PC-9 (cell line): ENCODE measurements at regions not wholly inside any gene's neighbourhood (a gene's known extent, or its start where the extent isn't known, plus 50 kb on each side); places are given as distances from the start of the nearest gene placed in this dataset.

Source experiments
- BruUV-seq: library from RNA; stranded (reverse); fragments of 400-500 nt; replicated peaks from 2 replicates; lab custom pipeline; 2021; lab: Mats Ljungman, UMichigan
- CTCF ChIA-PET: fragments of 300-600 bp; sonication (Branson Sonifier 250); formaldehyde crosslinking; loops from one replicate; lab custom pipeline; 2022; ENCODE audit warnings: antibody characterized with exemption; lab: Charles Lee
- POLR2A ChIA-PET: fragments of 300-600 bp; sonication (Branson Sonifier 250); formaldehyde crosslinking; loops from one replicate; lab custom pipeline; 2022; ENCODE audit warnings: antibody characterized with exemption; ENCODE audit not compliant: unreplicated experiment; lab: Charles Lee
- DNase-seq, 2 experiments: peaks; one replicate each; pipeline versions ENCODE4 v3.0.0 to v3.0.0-alpha.2; 2015 to 2022; ENCODE audit warnings: mixed read lengths in 1 of 2
- H2AFZ ChIP-seq: fragments of 200-600 bp; sonication (generic); 2 replicates; pipeline ENCODE4 v1.8.1; 2017; ENCODE audit warnings: antibody characterized with exemption
- H3F3A ChIP-seq: fragments of 200-600 bp; sonication (generic); 2 replicates; pipeline ENCODE4 v1.8.1; 2017; ENCODE audit warnings: antibody characterized with exemption, mild to moderate bottlenecking, low read depth; ENCODE audit not compliant: insufficient read depth
- H3K27ac ChIP-seq: fragments of 200-600 bp; sonication (generic); 2 replicates; pipeline ENCODE4 v1.6.1; 2016; ENCODE audit warnings: mixed run types
- H3K27me3 ChIP-seq: fragments of 200-600 bp; sonication (generic); 2 replicates; pipeline ENCODE4 v1.6.1; 2016; ENCODE audit warnings: low read depth, mixed run types; ENCODE audit not compliant: insufficient read depth
- H3K36me3 ChIP-seq: fragments of 200-600 bp; sonication (generic); 2 replicates; pipeline ENCODE4 v1.6.1; 2016; ENCODE audit warnings: low read depth, mixed run types
- H3K4me1 ChIP-seq: fragments of 200-600 bp; sonication (generic); replicated peaks from 2 replicates; pipeline ENCODE4 v1.6.1; 2016; ENCODE audit warnings: mixed run types; ENCODE audit not compliant: insufficient read depth
- H3K4me2 ChIP-seq: fragments of 200-600 bp; sonication (generic); 2 replicates; pipeline ENCODE4 v1.6.1; 2017; ENCODE audit warnings: mixed run types
- H3K4me3 ChIP-seq: fragments of 200-600 bp; sonication (generic); 2 replicates; pipeline ENCODE4 v1.6.1; 2016; ENCODE audit warnings: mixed run types
- H3K79me2 ChIP-seq: fragments of 200-600 bp; sonication (generic); 2 replicates; pipeline ENCODE4 v1.6.1; 2017; ENCODE audit warnings: low read depth, mixed run types
- H3K9me2 ChIP-seq: fragments of 200-600 bp; sonication (generic); 2 replicates; pipeline ENCODE4 v1.8.1; 2017; ENCODE audit warnings: mild to moderate bottlenecking; ENCODE audit not compliant: insufficient read depth
- H3K9me3 ChIP-seq: fragments of 200-600 bp; sonication (generic); 2 replicates; pipeline ENCODE4 v1.8.1; 2016; ENCODE audit warnings: low read depth; ENCODE audit not compliant: insufficient read depth
- H4K20me1 ChIP-seq: fragments of 200-600 bp; sonication (generic); 2 replicates; pipeline ENCODE4 v1.8.1; 2017; ENCODE audit not compliant: insufficient read depth
- EZH2 ChIP-seq: fragments of 200-600 bp; sonication (generic); IDR thresholded peaks from 2 replicates; pipeline ENCODE4 v1.8.0; 2017; ENCODE audit warnings: antibody characterized with exemption, low read depth
- intact Hi-C: fragments of 100-400 bp; cut with micrococcal nuclease; formaldehyde crosslinking; loops from one replicate; pipeline ENCODE4 v1.10.0; 2022; ENCODE audit not compliant: unreplicated experiment
- TF ChIP-seq, protein P1 (sequence below): fragments of 200-600 bp; sonication (generic); conservative IDR thresholded peaks from 2 replicates; pipeline ENCODE4 v1.6.1; 2017; ENCODE audit warnings: mixed run types, antibody characterized with exemption, mild to moderate bottlenecking, moderate library complexity

DNA sequence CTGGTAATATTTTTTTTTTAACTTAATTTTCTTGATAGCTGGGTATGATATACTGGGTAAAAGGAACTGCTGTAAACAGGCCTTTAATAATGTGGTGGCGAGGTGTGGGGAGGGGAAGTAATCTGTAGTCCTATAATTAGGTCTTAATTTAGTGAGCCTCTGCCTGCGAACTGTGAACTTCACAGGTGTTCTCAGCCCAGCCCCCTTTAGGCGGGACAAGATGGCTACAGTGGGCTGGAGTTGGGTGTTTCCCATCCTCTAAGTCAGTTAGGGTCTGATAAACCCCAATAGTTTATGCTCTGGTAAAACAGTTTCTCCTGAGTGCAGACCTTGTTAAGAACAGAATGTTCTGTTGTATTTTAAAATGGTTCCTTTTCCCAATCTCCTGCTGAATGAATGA, 97.6 kb upstream of the SERP2 start:
- intact Hi-C loops = no loop called here
- Histone ChIP-seq H3K4me2 (no peak overlapping the region), H3K79me2 (no peaks in the 10 kb centered on the region), H3K36me3 (no peaks in the 10 kb centered on the region), H3K9me2 (no peaks in the 10 kb centered on the region), H3K27me3 (no peaks in the 10 kb centered on the region), H3K4me1 (peaks cover 17% of the 10 kb centered on the region), H2AFZ (no peak overlapping the region), H3K27ac (no peak overlapping the region), H3F3A (no peaks in the 10 kb centered on the region), H4K20me1 (no peaks in the 10 kb centered on the region), H3K9me3 (no peaks in the 10 kb centered on the region), H3K4me3 (no peak overlapping the region)
- TF ChIP-seq, protein P1, sequence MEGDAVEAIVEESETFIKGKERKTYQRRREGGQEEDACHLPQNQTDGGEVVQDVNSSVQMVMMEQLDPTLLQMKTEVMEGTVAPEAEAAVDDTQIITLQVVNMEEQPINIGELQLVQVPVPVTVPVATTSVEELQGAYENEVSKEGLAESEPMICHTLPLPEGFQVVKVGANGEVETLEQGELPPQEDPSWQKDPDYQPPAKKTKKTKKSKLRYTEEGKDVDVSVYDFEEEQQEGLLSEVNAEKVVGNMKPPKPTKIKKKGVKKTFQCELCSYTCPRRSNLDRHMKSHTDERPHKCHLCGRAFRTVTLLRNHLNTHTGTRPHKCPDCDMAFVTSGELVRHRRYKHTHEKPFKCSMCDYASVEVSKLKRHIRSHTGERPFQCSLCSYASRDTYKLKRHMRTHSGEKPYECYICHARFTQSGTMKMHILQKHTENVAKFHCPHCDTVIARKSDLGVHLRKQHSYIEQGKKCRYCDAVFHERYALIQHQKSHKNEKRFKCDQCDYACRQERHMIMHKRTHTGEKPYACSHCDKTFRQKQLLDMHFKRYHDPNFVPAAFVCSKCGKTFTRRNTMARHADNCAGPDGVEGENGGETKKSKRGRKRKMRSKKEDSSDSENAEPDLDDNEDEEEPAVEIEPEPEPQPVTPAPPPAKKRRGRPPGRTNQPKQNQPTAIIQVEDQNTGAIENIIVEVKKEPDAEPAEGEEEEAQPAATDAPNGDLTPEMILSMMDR = no peak
- no TSS peak for BruUV-seq
- CTCF ChIA-PET = interaction anchor here (0.7 kb wide), 1 partner anchor 173 kb away, joined by 3 read pairs; no protein-coding TSS in a partner anchor
- DNase-seq = no peak
- POLR2A ChIA-PET = no interaction called here

DNA sequence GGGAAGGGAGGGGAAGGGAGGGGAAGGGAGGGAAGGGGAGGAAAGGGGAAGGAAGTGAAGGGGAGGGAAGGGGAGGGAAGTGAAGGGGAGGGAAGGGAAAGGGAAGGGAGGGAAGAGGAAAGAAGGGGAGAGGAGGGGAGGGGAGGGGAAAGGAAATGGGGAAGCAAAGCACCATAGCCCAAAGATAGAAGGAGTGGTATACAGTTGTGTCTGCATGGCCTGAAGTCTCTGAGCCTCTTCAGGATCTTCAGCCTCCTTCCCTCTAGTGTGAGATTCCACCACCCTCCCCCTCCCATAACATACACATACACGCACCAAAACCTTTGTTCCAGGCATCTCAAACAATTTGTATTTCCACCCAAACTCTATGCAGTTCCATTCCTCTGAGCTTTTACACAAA, 96.2 kb upstream of the SERP2 start:
- Histone ChIP-seq H3K9me2 (no peaks in the 10 kb centered on the region), H3K9me3 (no peaks in the 10 kb centered on the region), H3K27me3 (no peaks in the 10 kb centered on the region), H3K79me2 (no peaks in the 10 kb centered on the region), H3K4me2 (no peak overlapping the region), H3K4me1 (peaks cover 10% of the 10 kb centered on the region; the same call in 1 of the 2 replicates), H2AFZ (no peak overlapping the region), H3K36me3 (no peaks in the 10 kb centered on the region), H3F3A (no peaks in the 10 kb centered on the region), H3K4me3 (no peak overlapping the region), H3K27ac (no peak overlapping the region), H4K20me1 (no peaks in the 10 kb centered on the region)
- CTCF ChIA-PET = no interaction called here
- intact Hi-C loops = no loop called here
- POLR2A ChIA-PET = no interaction called here
- TF ChIP-seq, protein P1 = no peak
- no peak for DNase-seq
- BruUV-seq = no TSS peak

DNA sequence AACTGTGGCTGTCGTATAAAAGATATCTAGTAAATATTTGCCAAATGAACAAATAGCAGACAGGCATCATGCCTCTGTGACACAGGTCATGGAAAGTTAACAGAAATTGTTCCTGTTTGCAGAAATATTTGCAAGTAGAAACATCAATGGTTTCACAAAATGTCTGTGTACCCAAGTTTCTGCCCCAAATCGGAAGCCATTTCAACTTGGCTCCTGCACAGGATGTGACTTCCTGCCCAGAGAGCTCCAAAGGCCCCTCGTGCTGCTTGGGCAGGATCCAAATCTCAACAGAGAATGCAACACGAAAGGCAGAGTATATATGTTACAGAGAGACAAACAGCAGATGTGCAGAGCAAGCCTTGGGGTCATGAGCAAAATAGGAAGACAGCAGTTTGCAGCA, 95.5 kb upstream of the SERP2 start:
- POLR2A ChIA-PET = interaction anchor here (0.6 kb wide), 1 partner anchor 74 kb away, joined by 4 read pairs; no protein-coding TSS in a partner anchor
- Histone ChIP-seq H3K4me3 (no peak overlapping the region), H3K36me3 (no peaks in the 10 kb centered on the region), H3K4me1 (peaks cover 10% of the 10 kb centered on the region; the same call in 1 of the 2 replicates), H3K27me3 (no peaks in the 10 kb centered on the region), H3K79me2 (no peaks in the 10 kb centered on the region), H3F3A (no peaks in the 10 kb centered on the region), H4K20me1 (no peaks in the 10 kb centered on the region), H3K27ac (no peak overlapping the region), H3K9me3 (no peaks in the 10 kb centered on the region), H3K9me2 (no peaks in the 10 kb centered on the region), H3K4me2 (no peak overlapping the region), H2AFZ (no peak overlapping the region)
- BruUV-seq = no TSS peak
- CTCF ChIA-PET = no interaction called here
- intact Hi-C loops = no loop called here
- DNase-seq = no peak
- no peak for TF ChIP-seq EZH2
- TF ChIP-seq, protein P1 = no peak
